ENCODE measurements at regions not wholly inside any gene's neighbourhood (a gene's known extent, or its start where the extent isn't known, plus 50 kb on each side); places are given as distances from the start of the nearest gene placed in this dataset.
"Not testable (repeated sequence)": the region's sequence is repeated elsewhere in the genome, so short reads cannot be mapped to it uniquely, and the experiment has no call there.

DNA sequence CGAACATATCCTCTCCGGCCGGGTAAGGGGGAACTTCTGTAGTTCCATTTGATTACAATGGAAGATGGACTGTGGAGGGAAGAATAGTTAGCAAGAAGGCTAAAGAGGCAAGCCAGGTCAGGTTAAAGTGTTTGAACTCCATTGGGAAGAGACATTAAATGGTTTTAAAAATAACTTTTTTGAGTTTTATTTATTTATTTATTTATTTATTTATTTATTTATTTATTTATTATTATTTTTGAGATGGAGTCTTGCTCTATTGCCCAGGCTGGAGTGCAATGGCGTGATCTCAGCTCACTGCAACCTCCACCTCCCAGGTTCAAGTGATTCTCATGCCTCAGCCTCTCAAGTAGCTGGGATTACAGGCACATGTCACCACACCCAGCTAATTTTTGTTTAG lies 441.9 kb downstream of the TOX3 start:
- DNase-seq (ENCODE audit: low read depth, low spot score), result not testable (repeated sequence)

DNA sequence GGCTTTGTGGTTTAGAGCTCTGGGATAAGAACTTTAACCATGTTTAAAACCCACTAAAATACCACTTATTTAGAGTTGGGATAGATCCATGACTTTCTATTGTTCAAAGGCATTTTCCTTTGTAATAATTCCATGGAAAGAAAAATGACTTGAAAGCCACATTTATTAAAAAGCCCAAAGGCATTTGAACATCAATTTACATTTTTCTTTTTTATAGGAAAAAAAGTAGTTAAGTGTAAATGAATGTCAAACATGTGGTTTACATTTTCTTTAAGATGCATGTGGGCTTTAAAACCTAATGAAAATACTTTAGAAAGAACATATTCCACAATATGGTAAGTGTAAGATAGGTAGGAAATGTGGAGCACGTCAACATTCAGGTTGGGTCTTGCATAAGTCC lies 443.2 kb downstream of the TOX3 start:
- no peak for DNase-seq (ENCODE audit: low read depth, low spot score)

DNA sequence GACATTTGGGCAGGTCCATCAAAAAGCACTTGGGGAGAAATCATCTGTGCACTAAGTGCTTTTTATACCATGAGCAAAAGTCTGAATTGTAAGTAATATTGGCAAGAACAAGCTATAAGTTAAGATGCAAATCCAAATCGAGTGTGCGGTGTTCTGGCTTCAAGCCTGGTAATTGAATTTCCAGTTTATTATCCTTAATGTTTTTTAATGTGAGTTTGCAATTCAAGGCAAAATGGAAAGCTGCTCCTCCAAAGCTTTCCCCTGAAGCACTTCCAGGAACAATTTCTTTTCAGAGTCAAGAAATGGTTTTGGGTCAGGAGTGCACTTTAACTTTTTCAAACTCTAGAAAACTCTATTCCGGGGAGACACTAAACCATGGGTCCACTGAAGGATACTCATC lies 445.7 kb downstream of the TOX3 start:
- DNase-seq (ENCODE audit: low read depth, low spot score), result no peak

DNA sequence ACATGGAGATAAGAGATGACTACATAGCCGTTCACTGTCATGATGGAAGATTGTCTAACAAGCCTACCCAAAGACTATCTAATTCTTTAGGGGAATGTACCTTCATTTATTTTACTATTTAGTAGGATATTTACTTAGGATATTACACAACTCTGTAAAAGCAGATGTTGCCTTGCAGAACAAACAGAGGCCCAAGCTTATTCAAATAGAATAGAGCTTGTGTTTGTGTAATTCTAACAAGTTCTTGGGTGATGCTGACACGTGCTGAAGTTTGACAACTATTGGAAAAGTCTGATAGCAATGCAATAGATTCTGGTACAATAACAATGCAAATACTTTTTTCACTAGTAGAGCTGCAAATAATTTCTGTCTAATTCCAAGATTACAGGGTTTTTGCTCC lies 447.6 kb downstream of the TOX3 start:
- DNase-seq (ENCODE audit: low read depth, low spot score), result no peak

DNA sequence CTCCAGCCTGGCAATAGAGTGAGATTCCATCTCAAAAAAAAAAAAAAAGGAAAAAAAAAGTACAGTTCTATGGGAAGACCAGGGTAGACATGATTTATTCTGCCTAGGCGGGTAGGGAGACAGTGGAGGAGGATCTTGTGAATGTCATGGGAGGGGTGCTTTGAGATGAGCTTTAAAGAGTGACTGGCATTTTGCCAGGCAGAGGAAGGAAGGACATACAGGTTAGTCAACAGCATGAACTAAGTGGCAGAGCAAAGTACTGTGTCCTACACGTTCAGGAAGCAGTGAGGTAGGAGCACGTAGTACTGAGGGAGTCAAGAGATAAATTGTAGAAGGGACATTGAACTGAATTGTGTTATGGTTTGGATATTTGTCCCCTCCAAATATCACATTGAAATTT lies 451.5 kb downstream of the TOX3 start:
- no peak for DNase-seq (ENCODE audit: low read depth, low spot score)

DNA sequence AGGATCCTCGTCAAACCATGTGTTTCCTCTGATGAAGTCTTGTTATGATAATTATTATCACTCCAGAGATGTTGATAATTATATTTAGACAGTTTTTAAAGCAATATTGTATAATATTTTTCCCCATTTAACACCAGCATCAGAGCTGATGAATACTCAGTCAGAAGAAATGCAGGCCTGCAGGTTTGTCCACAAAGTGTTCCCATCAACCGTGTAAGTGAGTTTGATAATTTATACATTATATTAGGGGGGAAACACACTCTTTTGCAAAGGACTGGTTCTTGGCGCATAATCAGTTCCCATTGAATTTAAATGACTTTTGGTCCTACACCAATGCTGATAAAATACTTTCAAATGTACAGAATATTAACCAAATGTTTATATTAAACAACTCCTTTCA lies 454.8 kb downstream of the TOX3 start:
- no peak for DNase-seq (ENCODE audit: low read depth, low spot score)

DNA sequence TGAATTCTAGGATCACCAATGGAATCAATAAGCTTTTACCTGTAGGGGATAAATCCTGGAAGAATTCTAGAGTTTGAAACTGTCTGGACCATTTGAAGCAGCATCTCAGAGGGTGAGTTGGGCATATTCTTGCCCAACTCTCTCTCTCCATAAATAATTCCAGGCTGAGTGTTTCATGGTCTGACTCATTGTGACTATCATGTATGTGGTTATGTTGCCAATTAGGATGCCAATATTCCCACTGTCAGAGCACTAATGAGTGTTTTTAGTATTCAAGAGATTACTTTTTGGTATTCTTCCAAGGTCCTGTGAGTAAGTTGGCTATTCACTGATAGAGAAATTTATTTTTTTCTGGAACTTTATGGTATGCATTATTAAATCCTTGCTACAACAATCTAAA lies 456.9 kb downstream of the TOX3 start:
- no peak for DNase-seq (ENCODE audit: low read depth, low spot score)

DNA sequence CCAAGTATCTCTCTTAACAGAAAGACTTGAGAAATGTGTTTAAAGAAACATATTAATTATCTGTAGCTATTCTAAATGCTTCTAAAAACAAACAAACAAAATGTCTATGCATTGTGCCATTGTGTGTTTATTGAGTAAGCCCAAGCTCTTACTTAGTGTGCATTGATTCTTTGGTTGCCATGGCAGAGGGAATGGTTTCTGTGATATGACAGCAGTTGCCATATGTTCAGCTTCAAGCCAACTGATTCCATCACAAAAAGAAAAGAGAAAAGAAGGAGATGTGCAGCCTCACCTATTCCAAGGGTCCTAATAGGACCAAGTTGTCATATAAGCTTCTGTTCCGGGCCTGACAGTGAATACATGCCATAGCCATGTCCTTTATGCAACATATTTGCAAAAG lies 457.5 kb downstream of the TOX3 start:
- DNase-seq (ENCODE audit: low read depth, low spot score), result no peak

DNA sequence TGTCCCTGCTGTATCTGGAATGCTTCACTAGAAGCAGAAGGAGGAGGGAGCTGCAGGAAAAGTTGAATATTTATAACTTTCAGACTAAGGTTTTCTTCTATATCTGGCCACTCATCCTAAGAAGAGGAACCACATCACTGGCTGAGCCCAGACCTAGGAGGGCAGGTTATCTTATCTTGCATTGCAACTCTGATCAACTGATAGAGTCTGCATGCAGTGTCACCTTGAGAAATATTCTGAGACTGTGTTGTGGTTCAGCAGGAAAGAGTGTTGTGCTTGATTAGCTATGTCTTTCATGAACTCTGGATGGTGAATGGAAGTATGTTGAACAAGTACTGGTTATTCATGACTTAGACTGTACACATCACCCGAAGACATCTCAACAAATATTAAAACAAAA lies 460.0 kb downstream of the TOX3 start:
- no peak for DNase-seq (ENCODE audit: low read depth, low spot score)

DNA sequence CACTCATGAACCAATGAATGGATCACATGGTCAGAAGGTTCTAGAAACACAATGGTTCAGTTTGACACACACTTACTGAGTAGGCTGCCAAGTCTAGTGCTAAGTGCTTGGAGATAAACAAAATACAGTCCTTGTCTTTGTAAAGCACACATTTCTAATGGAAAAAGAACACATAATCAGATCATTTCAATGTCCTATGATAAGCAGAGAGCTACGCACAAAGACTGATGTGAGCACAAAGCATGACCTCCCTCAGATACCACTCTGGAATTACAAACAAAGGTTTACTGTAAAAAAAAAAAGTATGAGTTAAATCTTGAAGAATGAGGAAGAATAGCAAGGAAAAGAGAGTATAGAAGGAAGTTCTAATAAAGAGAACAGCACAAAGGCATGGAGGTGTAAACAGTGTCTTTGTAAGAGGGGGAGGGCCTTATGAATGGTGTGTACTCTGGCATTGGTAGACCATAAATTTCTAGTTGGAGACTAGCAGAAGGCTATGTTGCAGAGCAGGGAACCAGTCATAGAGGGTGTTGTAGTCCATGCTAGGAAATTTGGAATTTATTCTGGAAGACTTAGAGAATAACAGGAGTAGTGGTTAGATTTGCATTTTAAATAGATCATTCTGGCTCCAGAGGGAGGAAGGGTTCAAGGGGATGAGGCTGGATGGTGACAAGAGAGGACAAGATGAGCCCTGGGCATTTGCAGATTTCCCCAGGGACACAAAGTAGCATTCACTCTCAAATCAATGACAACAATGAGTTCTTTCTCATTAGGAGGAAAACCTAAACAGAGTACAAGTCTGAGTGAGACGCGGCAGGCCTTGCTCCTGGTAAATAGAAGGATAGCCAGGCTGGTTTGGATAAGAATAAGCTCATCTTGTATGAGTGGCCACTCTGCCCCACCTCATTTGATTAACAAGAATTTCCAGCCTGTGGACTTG lies 468.0 kb downstream of the TOX3 start:
- no peak for DNase-seq (ENCODE audit: low read depth, low spot score)

DNA sequence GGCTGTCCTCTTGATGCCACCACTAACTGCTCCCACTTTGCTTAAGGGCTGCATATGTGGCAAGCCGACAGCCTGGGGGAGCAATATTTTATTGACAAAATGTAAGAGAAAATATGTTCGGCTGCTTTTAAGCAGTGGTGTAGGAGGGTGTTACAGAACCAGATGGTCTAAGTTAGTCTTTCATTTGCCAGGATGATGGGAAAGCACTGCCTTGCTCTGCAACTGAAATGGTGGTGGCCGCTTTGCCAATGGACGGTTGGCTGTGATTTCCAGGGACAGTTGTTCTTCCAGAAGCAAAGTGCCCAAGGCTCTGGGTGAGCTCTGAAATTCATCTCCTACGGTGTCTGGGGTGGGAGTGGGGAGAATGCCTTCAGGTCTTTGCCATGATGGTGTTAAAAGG lies 469.3 kb downstream of the TOX3 start:
- DNase-seq (ENCODE audit: low read depth, low spot score), result no peak

DNA sequence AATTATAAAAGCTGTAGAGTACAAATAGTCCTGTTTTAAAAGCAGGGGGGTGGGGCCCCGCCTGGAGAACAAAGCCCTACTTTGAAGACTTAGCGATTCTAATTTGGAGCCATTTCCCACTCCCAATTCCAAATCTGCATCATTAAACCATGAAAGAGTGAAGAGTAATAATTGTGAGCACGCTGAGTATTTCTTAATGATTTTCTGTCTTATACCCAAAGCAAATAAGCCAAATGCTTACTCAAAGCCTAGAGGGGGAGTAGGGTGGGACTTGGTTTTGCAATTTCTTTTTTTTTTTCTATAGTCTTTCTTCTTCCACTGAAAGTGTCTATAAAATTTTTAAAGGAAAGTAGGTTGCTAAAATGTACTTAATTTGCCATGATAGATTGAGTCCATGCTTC lies 470.1 kb downstream of the TOX3 start:
- DNase-seq (ENCODE audit: low read depth, low spot score), result no peak

DNA sequence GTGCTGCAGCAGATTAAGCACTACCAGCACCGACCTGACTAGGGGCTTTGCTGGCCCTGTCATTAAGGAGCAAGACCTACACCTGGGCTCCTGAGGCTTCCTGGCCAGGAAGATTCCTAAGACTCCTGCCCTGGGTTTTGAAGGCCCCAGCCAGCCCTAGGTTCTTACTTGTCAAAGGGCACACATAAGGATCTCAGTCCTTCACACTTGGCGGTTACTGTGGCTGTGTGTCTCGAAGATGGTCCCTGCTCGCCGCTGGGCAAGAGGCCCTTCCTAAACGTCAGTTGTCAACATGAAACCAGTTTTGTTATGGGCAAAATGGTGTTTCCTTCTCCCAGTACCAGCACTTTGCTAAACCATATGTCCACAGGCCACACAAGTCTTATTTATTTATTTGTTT lies 470.6 kb downstream of the TOX3 start:
- no peak for DNase-seq (ENCODE audit: low read depth, low spot score)

DNA sequence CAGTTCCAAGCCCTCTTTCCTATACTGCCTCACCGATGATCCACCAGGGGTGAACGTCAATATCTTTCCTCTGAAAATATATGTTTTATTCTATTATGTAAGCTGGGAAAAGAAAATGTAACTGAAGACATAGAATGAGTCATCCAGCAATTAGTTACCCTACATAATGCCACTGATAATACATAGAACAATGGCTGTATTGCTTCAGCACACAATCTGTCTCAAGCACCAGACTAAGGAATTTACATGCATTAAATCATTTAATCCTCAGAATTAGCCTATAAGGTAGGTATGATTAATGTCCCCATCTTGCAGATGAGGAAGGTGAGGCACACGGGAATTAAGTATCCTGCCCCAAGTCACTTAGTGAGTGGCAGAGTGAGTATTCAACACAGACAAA lies 472.8 kb downstream of the TOX3 start:
- DNase-seq (ENCODE audit: low read depth, low spot score), result no peak

DNA sequence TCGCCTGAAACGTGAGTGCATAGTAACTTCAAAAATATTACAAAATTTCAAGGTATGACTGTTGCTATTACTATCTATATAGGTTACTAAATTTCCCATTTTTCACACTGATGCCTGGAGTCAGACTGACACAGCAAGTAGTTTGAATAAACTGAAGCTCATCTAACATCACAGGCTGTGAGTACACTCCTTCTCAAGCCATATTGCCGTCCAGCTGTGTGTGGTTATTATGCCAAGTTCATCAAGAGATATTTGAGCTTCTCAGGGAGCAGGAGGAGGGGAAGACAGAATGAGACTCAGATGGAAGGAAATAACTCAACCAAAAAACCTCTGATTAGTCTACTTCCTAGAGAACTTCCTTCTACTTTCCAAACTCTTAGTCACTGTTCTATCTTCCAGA lies 473.9 kb downstream of the TOX3 start:
- no peak for DNase-seq (ENCODE audit: low read depth, low spot score)

DNA sequence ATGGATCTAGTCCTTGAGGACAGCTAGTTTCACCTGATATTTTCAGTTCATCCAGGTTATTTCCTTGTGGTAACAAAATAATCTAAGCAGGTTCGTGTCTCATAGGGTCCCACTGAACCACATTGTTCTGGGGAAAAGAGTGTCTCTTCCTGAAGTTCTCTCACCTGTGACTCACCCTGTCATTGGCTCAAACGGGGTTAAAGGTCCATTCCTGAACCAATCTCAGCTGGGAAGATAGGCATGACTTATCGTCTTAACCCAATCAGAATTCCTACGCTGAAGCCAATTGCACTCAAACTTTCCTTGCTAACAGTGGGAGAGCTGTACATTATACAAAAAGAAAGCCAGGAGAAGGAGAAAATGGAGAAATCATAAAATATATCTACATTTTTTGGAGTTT lies 475.8 kb downstream of the TOX3 start:
- no peak for DNase-seq (ENCODE audit: low read depth, low spot score)

DNA sequence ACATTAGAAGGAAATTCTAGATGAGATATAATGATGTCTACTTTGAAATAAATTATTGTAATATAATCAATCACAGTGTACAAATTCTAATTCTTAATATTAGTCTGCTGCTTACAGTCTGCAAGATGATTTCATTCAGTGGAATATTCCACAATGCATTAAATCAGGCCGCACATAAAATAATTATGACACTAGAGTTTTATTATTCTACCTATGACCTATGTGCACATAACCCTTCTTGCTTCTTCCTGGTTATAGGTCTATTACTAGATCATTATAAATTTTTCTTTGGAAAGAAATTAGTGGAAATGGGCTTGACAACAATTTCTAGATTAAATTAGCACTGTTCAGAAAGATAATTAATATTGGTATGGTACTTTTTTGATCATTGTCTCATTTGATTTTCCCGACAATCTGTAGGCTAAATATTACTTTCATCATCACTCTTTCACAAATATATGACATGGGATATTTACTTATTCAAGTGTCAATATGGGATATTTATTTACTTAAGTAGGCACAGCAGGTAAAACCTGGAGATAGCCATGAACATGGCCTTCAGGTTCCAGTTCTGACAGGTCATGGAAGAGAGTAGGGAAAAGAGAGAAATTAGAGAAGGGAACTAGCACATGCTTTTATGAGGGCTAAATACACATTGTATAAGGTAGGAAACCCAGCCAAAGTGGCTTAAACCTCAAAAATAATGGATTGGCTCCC lies 476.4 kb downstream of the TOX3 start:
- DNase-seq (ENCODE audit: low read depth, low spot score), result no peak

DNA sequence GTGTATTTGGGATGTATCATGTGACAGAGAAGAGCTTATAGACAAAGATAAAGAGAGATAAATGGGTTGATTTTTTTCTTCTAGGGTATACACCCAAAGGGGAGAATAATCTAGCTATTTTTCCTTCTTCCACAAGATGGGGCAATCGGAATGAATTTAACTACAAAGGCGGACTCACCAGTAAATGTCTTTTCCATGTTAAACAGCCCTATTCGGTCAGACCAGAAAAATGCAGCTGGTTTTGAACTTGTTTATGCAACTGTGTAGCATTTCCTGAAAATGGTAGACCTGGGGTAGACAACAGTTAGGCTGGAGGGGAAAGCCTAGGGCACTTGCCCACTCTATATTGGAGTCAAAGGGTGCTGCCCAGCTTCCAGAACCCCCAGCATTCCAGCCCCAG lies 477.1 kb downstream of the TOX3 start:
- peak; percentile 2 for DNase-seq (ENCODE audit: low read depth, low spot score)

DNA sequence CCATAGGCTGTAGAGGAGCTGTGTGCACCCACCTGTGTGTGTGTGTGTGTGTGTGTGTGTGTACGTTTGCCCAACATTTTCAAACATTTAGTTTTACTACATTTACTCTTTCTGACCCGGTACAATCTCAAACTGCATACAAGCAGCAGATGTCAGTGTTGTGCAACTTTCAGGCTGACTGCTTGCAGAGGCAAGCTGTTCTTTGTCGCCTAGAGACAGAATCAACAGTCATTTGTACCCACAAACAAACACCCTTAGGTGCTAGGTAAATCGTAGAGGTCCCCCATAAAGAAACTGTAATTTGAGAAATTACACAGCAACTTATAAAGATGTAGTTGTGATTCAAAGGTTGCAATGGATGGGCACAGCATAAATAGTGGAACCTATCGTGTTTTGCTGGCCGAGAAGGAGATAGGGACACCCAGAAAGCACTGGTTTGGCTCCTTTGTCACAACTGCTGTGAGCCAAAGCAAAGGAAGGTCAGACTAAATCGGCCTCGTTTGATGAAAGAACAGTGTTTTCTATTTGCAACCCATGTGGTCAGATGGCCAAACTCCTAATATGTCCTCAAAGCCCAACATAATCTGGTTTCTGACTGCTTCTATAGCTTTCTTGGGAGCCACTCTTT lies 478.4 kb downstream of the TOX3 start:
- no peak for DNase-seq (ENCODE audit: low read depth, low spot score)

DNA sequence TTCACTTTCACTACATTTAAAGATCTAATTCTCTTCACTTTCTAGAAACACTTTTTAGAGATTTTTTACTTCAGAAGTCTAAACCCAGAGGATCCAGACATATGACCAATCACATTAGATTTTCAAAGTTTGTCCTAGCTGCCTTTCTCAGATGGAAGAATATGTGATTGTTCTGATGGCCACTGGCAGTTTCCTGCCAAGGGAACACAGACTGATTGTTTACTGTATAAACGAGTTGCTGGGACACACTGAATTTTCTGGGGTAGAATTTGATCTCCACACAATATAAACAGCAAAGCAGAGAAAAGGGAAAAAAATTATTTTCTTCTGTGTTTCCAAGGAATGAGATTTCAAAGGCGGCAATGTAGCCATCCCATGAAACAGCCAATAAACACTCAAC lies 480.0 kb downstream of the TOX3 start:
- DNase-seq (ENCODE audit: low read depth, low spot score), result no peak

DNA sequence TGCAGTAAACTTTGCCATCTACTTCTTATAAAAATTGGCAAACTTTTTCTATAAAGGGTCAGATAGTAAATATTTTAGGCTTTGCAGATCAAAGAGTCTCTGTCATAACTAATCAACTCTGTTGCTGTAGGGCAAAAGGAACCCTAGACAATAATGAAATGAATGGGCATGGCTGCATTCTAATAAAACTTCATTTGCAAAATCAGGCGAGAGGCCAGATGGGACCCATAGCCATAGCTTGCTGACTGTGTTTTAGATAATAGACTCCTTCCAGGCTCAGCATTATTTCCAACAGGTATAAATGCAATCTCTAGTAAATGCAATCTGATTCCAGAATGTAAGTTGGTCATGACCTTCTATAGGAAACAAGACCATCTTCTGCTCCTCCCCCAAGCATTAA lies 490.7 kb downstream of the TOX3 start:
- DNase-seq (ENCODE audit: low read depth, low spot score), result no peak

DNA sequence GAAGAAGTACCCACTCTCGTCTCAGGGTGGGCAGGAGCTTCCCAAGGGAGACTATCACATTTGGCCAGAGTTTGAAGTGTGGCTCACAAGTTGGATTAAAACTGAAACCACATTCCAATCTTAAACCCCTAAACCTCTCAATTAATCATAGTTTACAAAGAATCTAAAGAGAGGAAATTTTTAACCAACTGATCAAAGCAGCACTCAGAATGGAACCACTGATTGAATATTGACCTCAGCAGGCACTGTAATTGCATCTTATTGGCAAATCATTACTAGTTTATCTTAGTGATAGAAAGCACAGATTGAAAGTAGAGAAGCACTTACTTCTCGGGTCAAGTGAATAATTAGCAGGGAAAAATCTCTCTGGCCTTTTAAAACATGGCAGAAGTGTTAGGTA lies 491.6 kb downstream of the TOX3 start:
- no peak for DNase-seq (ENCODE audit: low read depth, low spot score)

DNA sequence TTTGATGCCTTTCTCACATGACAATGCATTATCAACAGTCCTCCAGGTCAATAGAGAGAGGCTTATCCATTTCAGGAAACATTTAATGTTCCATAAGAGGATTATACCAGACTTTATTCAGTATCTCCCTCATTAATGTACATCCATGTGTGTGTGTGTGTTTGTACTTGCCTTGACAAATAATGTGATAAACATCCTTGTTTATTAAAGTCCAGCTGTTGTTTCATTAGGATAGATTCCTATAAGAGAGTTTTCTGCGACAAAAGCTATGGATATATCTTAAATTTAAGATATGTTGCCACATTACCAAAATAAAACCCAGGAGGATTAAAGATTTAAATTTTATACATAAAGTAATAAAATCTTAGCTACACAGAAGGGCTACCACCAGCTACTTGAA lies 492.6 kb downstream of the TOX3 start:
- DNase-seq (ENCODE audit: low read depth, low spot score), result no peak
